Sigmoid colon (tissue), 6 donors: ENCODE measurements at regions not wholly inside any gene's neighbourhood (a gene's known extent, or its start where the extent isn't known, plus 50 kb on each side); places are given as distances from the start of the nearest gene placed in this dataset.

Experiments used
- DNase-seq: peaks from one replicate; pipeline ENCODE4 v3.0.0-alpha.2; 2019
- H3K27ac ChIP-seq, 4 donors: fragments of 200-600 bp; sonication (generic); one replicate each; pipeline ENCODE4 v1.5.1; 2016 to 2019; ENCODE audit warnings: mild to moderate bottlenecking in 1 of 4
- H3K27me3 ChIP-seq, 3 donors: fragments of 200-600 bp; sonication (generic); one replicate each; pipeline ENCODE4 v1.5.1; 2019; ENCODE audit warnings: mild to moderate bottlenecking in 1 of 3
- H3K36me3 ChIP-seq, 4 donors: fragments of 200-600 bp; sonication (generic); one replicate each; pipeline ENCODE4 v1.5.1; 2016 to 2019
- H3K4me1 ChIP-seq, 4 donors: fragments of 200-600 bp; sonication (generic); one replicate each; pipeline ENCODE4 v1.5.1; 2017 to 2019
- H3K4me3 ChIP-seq, 4 donors: fragments of 200-600 bp; sonication (generic); one replicate each; pipeline ENCODE4 v1.5.1; 2017 to 2019; ENCODE audit warnings: mild to moderate bottlenecking in 2 of 4, moderate library complexity in 1 of 4
- H3K9me3 ChIP-seq, 4 donors: fragments of 200-600 bp in 3 of 4; sonication (generic) in 3 of 4; one replicate each; pipeline versions ENCODE4 v1.5.1 to v1.6.1; 2013 to 2019
- EP300 ChIP-seq, 4 donors: sonication (generic); formaldehyde crosslinking; IDR thresholded peaks; one replicate each; pipeline ENCODE4 v1.6.1; 2017; ENCODE audit warnings: antibody characterized with exemption in 4 of 4
- POLR2A ChIP-seq, 2 donors: fragments of 450-650 bp; IDR thresholded peaks; one replicate each; pipeline ENCODE4 v1.6.1; 2016; ENCODE audit warnings: antibody characterized with exemption in 2 of 2, mild to moderate bottlenecking in 2 of 2, moderate library complexity in 2 of 2
- POLR2AphosphoS5 ChIP-seq, 4 donors: sonication (generic); formaldehyde crosslinking; IDR thresholded peaks; one replicate each; pipeline ENCODE4 v1.6.1; 2017; ENCODE audit warnings: antibody characterized with exemption in 4 of 4
- WGBS, 2 donors: extraction: QIAGEN DNeasy Blood & Tissue Kit; methylation state at CpG; one replicate each; pipeline ENCODE4 v1.1.7; 2013; 5-methylcytosine and 5-hydroxymethylcytosine counted together
- intact Hi-C: fragments of 100-400 bp; cut with DNase I; formaldehyde crosslinking; loops from one replicate; pipeline ENCODE4 v1.15.1; 2023
- TF ChIP-seq, protein P1 (sequence below), 4 experiments: fragments of 450-650 bp in 3 of 4; fragments of 200-600 bp in 1 of 4; IDR thresholded peaks; one replicate each; pipeline ENCODE4 v1.5.1; 2016 to 2019; ENCODE audit warnings: antibody characterized with exemption in 4 of 4, mild to moderate bottlenecking in 3 of 4, moderate library complexity in 2 of 4
- donor health status: healthy with polysubstance abuse.
- donor health status: healthy.

- intact Hi-C loops = no loop called here
- no peaks in the 10 kb centered on the region for H3K4me1 ChIP-seq
- whole genome bisulfite sequencing, 2 donors = 69 to 71% methylated on average over 8 of the region's 8 CpGs
- no peaks in the 10 kb centered on the region for H3K36me3 ChIP-seq
- no peak for TF ChIP-seq POLR2A (IDR thresholded peaks at IDR 0.05)
- TF ChIP-seq POLR2AphosphoS5 (IDR thresholded peaks at IDR 0.05) = no peak
- no peak for TF ChIP-seq EP300 (IDR thresholded peaks at IDR 0.05)
- TF ChIP-seq, protein P1, sequence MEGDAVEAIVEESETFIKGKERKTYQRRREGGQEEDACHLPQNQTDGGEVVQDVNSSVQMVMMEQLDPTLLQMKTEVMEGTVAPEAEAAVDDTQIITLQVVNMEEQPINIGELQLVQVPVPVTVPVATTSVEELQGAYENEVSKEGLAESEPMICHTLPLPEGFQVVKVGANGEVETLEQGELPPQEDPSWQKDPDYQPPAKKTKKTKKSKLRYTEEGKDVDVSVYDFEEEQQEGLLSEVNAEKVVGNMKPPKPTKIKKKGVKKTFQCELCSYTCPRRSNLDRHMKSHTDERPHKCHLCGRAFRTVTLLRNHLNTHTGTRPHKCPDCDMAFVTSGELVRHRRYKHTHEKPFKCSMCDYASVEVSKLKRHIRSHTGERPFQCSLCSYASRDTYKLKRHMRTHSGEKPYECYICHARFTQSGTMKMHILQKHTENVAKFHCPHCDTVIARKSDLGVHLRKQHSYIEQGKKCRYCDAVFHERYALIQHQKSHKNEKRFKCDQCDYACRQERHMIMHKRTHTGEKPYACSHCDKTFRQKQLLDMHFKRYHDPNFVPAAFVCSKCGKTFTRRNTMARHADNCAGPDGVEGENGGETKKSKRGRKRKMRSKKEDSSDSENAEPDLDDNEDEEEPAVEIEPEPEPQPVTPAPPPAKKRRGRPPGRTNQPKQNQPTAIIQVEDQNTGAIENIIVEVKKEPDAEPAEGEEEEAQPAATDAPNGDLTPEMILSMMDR (IDR thresholded peaks at IDR 0.05) = no peak
- no peaks in the 10 kb centered on the region for H3K27me3 ChIP-seq
- no peaks in the 10 kb centered on the region for H3K9me3 ChIP-seq
- DNase-seq = no peak
- H3K27ac ChIP-seq = no peak overlapping the region
- no peak overlapping the region for H3K4me3 ChIP-seq
Observed at GRCh38 chr19:30150626-30151025, 208.6 kb downstream of the URI1 start.

- no peaks in the 10 kb centered on the region for H3K9me3 ChIP-seq
- intact Hi-C loops = no loop called here
- H3K27ac ChIP-seq = no peak overlapping the region
- 66% methylated on average over 6 of the region's 6 CpGs for WGBS, 2 donors
- no peaks in the 10 kb centered on the region for H3K27me3 ChIP-seq
- no peaks in the 10 kb centered on the region for H3K4me1 ChIP-seq
- TF ChIP-seq EP300 (IDR thresholded peaks at IDR 0.05) (no peak), POLR2A (IDR thresholded peaks at IDR 0.05) (no peak), POLR2AphosphoS5 (IDR thresholded peaks at IDR 0.05) (no peak)
- TF ChIP-seq, protein P1 (IDR thresholded peaks at IDR 0.05) = no peak
- H3K4me3 ChIP-seq = no peak overlapping the region
- no peak for DNase-seq
- no peaks in the 10 kb centered on the region for H3K36me3 ChIP-seq
Observed at GRCh38 chr19:30151081-30151480, 209.0 kb downstream of the URI1 start.

- intact Hi-C loops = no loop called here
- TF ChIP-seq POLR2A (IDR thresholded peaks at IDR 0.05) (no peak), EP300 (IDR thresholded peaks at IDR 0.05) (no peak)
- TF ChIP-seq, protein P1 (IDR thresholded peaks at IDR 0.05) = no peak
- 53 to 80% methylated on average over 10 of the region's 10 CpGs for WGBS, 2 donors
- DNase-seq = no peak
- no peak overlapping the region for H3K27ac ChIP-seq
- H3K4me3 ChIP-seq = no peak overlapping the region
- H3K27me3 ChIP-seq = no peaks in the 10 kb centered on the region
- no peaks in the 10 kb centered on the region for H3K4me1 ChIP-seq
- H3K9me3 ChIP-seq = no peaks in the 10 kb centered on the region
- H3K36me3 ChIP-seq = no peaks in the 10 kb centered on the region
Observed at GRCh38 chr19:30152510-30153291, 210.7 kb downstream of the URI1 start.

GRCh38 chr19:30153326-30154210 lies 211.5 kb downstream of the URI1 start:
- WGBS, 2 donors = 52 to 76% methylated on average over 18 of the region's 18 CpGs
- Histone ChIP-seq H3K27me3 (no peaks in the 10 kb centered on the region), H3K36me3 (no peaks in the 10 kb centered on the region), H3K27ac (no peak overlapping the region), H3K4me3 (no peak overlapping the region), H3K4me1 (no peaks in the 10 kb centered on the region), H3K9me3 (no peaks in the 10 kb centered on the region)
- DNase-seq = no peak
- intact Hi-C loops = no loop called here
- TF ChIP-seq POLR2AphosphoS5 (IDR thresholded peaks at IDR 0.05) (no peak), EP300 (IDR thresholded peaks at IDR 0.05) (no peak), POLR2A (IDR thresholded peaks at IDR 0.05) (no peak)
- TF ChIP-seq, protein P1 (IDR thresholded peaks at IDR 0.05) = no peak
